ENCODE measurements at regions not wholly inside any gene's neighbourhood (a gene's known extent, or its start where the extent isn't known, plus 50 kb on each side); places are given as distances from the start of the nearest gene placed in this dataset.
"Not testable (repeated sequence)": the region's sequence is repeated elsewhere in the genome, so short reads cannot be mapped to it uniquely, and the experiment has no call there.

DNA sequence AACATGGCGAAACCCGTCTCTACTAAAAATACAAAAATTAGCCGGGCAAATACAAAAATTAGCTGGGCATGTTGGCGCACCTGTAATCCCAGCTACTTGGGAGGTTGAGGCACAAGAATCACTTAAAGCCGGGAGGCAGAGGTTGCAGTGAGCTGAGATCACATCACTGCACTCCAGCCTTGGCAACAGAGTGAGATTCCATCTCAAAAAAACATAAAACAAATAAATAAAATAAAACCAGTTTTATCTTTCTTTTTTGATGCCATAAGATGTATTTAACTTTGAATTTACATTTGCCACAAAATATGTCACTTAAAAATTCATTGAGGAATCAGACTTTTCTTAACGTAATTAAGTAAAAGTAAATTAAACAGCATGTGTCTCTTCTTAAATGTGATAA is 113.3 kb upstream of the ERRFI1 start:
- no peak for DNase-seq

DNA sequence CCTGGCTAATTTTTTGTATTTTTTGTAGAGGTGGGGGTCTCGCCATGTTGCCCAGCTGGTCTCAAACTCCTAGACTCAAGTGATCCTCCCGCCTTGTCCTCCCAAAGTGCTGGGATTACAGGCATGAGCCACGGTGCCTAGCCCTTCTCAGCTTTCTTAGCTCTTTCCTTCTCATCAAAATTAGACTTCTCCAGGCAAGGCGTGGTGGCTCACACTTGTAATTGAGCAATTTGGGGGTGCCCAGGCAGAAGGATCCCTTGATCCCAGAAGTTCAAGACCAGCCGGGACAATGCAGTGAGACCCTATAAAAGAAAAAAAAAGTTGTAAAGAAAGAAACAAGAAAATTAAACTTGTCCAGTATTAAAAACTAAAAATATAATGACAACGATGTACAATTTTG is 112.6 kb upstream of the ERRFI1 start:
- no peak for DNase-seq

DNA sequence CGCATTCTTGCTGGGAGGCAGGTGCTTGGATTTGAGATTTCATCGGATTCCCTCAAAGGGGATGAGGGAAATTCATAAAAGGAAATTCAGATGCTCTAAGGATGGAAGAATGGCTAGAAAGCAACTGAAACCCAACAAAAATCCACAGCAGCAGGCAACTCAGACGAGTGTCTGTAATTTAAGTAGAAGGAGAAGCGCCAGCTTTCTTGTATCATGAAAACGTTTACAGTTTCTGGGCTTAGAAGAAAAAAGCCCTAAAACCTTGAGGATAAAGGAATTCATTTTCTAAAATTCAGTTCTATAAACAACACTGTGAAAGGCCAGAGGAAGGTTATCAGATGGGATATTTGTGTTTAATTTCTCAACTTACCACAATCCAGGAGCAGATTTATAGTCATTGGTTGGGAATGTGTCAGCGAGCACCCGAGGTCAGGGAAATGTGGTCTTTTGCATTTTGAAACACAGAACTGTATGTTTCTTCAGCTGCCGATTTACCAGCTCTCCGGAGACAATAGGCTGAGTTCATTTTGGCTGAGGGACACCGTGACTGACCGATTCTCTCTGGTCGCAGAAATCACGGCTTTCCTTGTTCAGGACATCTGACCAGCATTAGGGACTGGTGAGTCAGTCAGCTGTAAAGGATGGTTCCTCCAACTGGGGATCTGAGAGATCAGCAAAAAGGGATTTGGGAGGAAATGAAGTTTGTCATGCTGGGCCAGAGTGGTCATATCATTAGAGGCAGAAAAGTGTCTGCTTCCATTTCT is 111.6 kb upstream of the ERRFI1 start:
- no peak for DNase-seq

DNA sequence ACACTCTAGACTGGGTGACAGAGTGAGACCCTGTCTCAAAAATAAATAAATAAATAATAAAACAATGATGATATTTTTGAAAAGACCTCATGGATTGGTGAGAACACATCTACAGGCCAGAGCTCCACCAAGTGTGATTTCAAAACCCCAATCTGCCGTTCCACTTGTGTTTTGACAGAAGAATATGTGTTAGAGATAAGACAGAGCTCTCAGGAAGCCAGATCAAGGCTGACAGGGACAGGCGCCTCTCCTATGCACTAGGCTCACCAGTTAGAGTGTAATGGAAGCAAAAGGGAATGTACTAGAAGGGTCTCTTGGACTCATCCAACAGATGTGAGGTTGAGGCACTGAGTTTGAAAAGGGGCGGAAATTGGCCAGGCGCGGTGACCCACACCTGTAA is 110.7 kb upstream of the ERRFI1 start:
- DNase-seq: no peak

DNA sequence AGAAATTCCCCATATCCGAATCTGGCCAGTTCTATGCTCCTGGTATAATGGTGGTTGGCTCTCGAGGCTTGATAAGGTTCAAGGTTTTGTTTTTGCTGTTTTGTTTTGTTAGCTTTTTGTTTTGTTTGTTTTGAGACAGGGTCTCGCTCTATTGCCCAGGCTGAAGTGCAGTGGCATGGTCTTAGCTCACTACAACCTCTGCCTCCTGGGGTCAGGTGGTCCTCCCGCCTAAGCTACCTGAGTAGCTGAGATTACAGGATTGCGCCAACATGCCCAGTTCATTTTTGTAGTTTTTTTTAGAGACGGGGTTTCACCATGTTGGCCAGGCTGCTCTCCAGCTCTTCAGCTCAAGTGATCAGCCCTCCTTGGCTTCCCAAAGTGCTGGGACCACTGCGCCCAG is 109.1 kb upstream of the ERRFI1 start:
- DNase-seq: no peak

DNA sequence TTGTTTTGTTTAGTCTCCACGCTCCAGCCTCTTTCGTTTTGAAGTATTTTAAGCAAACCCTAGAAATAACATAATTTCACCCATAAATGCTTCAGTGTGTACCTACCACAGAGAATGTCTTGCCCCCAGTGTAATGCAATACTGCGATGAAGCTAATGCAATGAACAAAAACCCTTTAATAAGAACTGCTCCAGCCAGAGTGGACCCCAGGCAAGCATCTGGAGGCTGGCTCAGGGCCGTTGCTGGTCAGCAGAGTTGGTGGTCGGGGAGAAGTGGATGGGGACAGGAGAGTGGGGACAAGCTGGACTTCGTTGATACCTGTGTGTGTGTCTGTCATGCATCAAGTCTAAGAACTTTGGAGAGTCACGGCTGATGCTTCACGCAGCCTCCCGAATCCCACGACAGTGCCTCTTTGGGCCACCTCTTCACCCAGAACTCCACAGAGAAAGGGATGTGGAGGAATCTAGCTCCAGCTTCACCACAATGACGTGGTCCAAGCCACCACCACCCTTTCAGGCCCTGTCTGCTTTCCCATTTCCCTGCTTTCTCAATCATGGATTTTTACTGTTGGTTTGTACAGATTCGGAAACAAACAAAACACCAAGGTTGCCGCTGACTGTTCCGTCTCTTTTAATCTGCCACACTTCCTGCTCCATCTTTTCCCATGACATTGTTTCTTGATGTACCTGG is 108.6 kb upstream of the ERRFI1 start:
- DNase-seq: no peak

DNA sequence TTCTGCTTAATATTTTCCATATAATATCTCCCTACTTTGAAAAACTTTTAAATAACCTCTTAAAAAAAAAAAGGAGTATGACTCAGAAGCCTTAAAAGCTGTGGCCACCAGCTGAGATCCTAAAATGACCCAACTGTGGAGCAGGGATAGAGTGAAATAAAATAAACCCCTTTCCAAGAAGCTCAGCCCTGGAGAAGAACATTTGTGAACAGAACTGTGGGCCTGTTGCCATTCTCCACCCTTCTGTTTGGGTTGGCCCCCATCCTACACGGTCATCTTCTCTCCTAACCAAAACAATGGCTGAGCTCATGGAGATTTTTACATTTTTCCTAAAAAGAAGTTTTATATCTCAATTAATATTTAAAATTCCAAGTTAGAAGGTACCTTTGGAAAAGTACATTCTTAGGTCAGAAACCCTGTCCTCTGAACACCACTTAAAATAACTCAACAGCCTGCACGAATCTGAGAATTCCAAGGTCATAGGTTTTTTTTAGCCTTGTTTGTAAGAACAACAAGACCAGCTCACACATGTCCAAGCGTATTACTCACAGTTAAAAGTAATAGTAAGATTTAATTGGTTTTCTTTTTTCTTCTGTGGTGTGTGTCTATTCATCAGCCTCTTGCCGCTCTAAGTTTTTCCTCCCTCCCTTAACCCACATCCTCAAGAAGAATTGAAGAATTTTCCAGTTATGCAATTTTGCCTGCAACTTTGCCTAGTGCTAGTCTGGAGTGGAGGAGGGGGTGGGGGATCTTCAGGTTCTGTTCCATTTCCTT is 107.7 kb upstream of the ERRFI1 start:
- DNase-seq: no peak

DNA sequence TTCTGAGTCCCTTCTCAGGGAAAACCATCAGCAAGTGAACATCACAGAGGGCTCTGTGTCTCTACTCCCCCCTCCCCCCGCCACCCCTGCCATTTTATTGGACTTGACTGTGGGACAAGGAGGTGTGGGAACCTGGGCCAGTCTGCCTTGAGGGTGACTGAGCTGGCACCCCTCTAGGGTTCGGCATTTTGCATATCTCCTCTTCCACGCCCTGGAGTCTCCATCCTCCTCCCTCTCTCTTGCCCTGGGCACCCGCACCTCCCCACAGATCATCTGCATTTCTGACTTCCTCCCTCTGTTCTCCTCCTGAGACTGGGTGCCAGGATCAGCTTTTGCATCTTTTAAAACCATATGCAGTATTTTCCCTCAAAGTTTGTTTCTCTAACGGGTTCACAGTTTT is 107.1 kb upstream of the ERRFI1 start:
- DNase-seq: no peak

DNA sequence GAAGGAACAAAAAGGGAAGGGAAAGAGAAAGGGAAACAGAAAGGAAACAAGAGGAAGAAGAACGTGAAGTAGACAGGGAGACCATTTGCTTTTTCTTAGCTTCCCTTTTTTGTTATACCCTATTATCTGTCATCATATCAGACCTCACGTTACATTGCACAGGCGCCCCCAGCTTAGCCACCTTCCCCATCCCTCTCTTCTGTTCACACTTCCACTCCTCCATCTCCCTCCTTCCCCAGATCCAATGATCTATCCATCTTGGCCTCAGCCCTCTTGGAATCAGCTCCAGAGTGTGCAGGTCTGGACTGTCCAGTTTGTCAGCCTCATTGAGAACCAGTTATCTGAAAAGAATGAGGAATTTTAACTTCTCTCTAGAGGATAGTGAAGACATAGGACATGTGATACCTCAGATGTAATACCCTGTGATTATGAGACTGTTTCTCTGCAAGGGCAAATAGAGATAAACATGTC is 101.1 kb upstream of the ERRFI1 start:
- DNase-seq: no peak

DNA sequence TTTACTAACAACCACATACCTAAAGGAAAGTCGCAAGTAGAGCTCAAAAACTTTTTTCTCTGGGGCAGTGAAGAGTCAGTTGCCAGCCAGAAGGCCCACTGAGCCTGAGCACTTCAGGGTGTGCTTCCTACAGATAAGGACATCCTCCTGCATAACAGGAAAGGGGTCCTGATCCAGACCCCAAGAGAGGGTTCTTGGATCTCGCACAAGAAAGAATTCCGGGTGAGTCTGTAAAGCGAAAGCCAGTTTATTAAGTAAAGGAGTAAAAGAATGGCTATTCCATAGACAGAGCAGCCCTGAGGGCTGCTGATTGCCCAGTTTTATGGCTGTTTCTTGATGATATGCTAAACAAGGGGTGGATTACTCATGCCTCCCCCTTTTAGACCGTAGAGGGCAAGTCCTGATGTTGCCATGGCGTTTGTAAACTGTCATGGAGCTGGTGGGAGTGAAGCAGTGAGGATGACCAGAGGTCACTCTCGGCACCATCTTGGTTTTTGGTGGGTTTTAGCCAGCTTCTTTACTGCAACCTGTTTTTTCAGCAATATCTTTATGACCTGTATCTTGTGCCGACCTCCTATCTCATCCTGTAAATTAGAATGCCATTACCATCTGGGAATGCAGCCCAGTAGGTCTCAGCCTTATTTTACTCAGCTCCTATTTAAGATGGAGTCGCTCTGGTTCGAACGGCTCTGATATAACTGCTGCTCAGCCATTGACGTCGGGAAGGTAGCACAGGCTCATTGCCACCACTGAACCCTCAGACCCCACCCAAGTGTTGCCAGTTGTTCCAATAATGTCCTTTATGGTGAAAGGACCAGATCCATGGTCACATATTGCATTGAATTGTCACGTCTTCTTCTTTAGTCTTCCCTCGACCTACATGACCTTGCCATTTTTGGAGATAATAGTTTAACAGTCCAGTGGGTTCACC is 96.6 kb upstream of the ERRFI1 start:
- no peak for DNase-seq

DNA sequence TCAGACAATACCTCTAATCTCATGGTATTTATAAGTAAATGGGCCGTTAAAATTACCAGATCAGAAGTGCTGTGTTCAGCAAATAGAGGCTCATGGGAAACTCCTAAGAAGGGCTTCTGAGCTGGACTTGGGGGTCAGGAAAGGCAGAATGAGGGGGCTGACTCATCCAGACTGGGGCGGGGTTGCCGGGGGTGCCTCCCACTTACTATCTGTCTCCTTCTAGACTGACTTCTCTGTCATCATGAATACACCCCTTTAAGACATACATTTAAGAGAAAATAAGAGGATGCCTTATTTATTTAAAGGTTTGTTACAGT is 96.0 kb upstream of the ERRFI1 start:
- DNase-seq: no peak

DNA sequence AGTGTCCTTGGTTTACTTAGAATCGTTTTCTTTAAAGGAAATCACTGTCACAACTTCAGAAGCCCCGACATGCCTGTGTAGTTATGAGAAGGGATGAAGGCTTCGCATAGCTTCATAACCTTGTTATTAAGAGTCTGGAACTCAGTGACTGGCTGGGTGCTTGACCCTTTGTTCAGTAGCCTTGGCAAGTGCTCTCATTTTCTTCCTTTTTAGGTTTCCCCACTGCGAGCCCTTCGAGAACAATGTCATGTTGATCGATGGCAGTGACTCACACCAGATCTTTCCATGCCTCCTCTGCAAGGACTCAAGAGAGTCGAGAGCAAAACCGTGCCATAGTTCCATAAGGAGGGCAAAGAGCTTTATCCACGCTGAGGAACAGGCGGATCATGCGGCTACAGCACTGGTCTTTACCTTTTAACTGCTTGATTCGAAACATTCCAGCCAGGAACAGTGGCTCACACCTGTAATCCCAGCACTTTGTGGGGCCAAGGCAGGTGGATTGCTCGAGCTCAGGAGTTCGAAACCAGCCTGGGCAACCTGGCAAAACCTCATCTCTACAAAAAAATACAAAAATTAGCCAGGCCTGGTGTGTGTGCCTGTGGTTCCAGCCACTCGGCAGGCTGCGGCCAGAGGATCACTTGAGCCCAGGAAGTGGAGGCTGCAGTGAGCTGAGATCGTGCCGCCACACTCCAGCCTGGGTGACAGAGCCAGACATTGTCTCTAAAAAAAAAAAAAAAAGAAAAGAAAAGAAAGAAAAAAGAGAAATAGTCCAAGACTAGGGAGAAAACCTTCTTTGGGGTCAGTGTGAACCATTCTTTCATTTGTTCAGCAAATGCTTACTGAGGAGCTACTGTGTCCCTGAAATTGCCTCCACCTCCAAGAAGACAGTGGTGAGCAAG is 95.4 kb upstream of the ERRFI1 start:
- no peak for DNase-seq

DNA sequence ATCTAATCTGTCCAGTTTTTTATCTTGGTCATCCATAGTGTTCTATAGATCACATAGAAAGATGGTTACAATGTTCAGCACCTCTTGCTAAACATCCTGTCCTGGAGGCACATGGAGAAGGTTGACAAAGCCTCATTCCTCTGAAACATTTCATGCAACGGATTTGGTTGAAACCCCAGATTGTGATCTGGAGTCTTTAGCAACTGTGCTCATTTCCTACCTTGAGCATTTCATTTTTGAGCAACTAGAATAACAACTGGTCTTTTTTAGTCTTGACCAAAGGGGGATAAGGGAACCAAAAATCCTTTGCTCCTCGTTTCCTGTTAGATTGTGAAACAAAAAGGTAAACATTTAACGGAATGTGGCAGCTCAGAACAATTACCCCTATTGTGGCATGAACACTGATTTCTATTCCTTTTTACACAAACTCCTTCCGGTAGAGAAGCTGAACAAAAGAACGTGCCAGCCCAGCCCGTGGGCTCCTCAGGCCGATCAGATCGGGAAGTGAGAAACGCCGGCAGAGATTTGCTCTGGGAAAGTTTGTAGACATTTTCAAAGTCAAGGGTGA is 94.7 kb upstream of the ERRFI1 start:
- DNase-seq: no peak

DNA sequence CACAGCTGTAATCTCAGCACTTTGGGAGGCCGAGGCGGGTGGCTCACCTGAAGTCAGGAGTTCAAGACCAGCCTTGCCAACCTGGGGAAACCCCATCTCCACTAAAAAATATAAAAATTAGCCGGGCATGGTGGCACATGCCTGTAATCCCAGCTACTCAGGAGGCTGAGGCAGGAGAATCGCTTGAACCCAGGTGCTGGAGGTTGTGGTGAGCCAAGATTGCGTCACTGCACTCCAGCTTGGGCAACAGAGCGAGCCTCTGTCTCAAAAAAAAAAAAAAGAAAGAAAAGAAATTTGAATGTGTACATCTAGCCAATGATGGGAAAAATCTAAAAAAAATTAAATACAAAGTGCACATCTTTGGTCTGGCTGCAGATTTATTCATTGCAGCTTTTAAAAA is 92.6 kb upstream of the ERRFI1 start:
- not testable (repeated sequence) for DNase-seq

DNA sequence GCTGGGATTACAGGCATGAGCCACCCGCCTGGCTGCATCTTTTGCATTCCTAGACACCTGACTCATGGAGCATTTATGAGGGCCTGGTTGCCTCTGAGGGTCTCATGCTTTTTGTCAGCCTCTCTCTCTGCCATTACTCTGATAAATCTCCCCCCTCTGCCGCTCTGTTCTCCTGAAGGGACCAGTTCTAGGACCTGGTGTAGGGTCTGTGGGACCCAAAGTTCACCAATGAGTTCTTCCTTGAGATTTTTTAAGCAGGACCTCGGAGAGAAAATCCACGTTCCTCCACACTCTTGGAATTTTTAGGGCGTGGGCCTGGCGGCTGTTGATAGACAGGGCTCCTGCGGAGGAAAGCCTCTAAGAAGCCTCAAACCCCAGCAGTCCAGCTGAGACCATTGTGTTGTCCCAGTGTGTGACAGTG is 91.9 kb upstream of the ERRFI1 start:
- DNase-seq: no peak

DNA sequence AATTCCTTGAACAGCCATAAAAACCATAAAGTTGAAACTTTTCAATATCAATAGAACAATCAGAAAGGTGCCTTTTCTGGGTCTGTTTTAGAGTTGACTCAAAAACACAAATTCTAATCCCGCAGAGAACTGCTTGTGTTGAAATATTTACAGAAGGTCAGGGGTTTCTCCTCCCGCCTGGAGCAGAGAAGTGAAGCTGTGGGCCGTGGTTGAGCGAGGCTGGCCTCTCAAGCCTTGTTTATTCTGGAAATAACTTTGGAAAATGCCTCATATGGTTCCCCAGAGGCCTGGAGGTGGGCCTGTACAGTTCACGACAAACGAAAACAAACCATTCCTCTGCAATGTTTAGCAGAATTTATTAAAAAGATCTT is 90.8 kb upstream of the ERRFI1 start:
- no peak for DNase-seq

DNA sequence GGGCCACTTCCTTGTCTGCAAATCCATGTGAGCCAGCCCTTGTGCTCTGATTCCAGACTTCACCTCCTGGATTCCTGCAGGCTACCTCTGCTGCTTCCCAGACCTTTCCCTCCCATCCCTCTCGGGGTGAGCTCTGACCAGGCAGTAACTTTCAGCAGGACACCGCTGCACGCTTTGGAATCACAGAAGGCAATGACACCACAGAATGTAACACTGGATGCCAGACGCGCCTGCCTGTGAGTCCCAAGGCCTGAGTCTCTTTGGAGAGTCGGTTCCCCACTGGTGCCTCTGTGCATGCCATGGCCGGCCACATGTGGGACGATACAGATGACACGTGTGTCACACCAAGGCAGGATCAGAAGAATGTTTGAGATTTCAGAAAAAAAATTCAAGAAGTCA is 89.7 kb upstream of the ERRFI1 start:
- DNase-seq: no peak

DNA sequence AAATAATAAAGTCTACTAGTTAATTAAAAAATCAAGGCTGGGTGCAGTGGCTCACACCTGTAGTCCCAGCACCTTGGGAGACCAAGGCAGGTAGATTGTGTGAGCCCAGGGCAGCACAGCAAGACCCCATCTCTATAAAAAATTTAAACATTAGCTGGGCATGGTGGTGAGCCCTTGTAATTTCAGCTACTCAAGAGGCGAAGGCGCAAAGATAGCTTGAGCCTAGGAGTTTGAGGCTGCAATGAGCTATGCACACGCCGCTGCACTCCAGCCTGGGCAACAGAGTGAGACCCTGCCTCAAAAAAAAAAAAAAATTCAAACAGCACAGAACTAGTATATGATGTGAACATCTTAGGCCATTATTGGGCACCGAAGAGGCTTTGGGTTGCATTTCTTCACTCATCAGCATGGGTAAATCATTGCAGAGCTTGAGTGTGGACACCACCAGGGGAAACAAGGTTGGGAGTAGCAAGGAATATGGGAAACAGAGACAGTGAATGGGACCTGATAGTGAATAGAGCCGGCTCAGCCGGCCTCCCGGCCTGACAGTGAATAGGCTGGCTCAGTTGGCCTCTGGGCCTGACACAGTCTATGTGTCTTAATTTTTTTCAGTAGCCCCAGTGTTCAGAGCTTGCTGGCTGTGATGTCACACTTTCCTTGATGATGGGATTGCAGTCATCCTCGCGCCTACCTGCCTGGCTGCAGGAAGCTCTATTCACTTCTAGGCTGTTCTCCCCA is 89.1 kb upstream of the ERRFI1 start:
- no peak for DNase-seq

DNA sequence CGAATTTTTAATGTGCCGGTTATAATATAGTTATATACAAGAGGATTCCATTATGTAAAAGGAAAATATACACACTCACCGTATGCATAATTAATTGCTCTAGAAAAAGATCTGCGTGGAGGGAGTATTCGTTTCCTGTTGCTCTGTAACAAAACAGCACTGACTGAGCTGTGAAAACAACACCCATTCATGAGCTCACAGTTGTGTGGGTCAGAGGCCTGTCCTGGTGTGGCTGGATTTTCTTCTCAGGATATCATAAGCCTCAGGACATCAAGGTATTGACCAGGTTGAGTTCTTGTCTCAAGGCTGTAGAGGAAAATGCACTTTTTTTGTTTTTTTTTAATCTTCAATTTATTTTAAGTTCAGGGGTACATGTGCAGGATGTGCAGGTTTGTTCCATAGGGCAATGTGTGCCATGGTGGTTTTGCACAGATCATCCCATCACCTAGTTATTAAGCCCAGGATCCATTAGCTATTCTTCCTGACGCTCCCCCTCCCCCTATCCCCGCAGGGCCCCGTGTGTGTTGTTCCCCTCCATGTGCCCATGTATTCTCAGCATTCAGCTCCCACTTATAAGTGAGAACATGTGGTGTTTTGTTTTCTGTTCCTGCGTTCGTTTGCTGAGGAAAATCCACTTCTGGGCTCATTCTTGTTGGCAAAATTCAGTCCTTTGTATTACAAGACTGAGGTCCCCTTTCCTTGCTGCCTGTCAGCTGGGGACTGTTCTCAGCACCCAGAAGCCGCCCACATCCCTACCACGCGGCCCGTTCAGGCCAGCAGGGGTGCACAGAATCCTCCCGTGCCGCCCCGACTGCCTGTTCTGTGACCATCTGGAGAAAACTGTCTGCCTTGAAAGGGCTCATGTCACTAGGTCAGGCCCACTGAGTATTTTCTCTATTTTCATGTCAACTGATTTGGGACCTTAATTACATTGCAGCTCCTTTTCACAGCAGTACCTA is 87.4 kb upstream of the ERRFI1 start:
- DNase-seq: no peak
